Mucosa of rectum (tissue), 2 donors: ENCODE measurements at regions not wholly inside any gene's neighbourhood (a gene's known extent, or its start where the extent isn't known, plus 50 kb on each side); places are given as distances from the start of the nearest gene placed in this dataset.

Experiments used
- H3K27ac ChIP-seq, 2 donors: one replicate each; pipeline ENCODE4 v1.7.0; 2013; ENCODE audit warnings: inconsistent platforms in 2 of 2, low read depth in 2 of 2, low read length in 2 of 2
- H3K27me3 ChIP-seq, 2 donors: one replicate each; pipeline ENCODE4 v1.7.0; 2013; ENCODE audit warnings: low read length in 2 of 2; ENCODE audit not compliant: control insufficient read depth in 2 of 2, insufficient read depth in 2 of 2
- H3K36me3 ChIP-seq, 2 donors: one replicate each; pipeline ENCODE4 v1.7.0; 2013; ENCODE audit warnings: low read length in 2 of 2; ENCODE audit not compliant: control insufficient read depth in 2 of 2, insufficient read depth in 2 of 2
- H3K4me1 ChIP-seq, 2 donors: one replicate each; pipeline ENCODE4 v1.7.0; 2013; ENCODE audit warnings: low read length in 2 of 2, mild to moderate bottlenecking in 1 of 2; ENCODE audit not compliant: control insufficient read depth in 2 of 2, insufficient read depth in 2 of 2
- H3K4me3 ChIP-seq, 2 donors: one replicate each; pipeline ENCODE4 v1.7.0; 2013; ENCODE audit warnings: low read length in 2 of 2
- H3K9ac ChIP-seq, 2 donors: one replicate each; pipeline ENCODE4 v1.7.0; 2013; ENCODE audit warnings: low read length in 2 of 2, low read depth in 1 of 2, mild to moderate bottlenecking in 1 of 2
- H3K9me3 ChIP-seq, 2 donors: one replicate each; pipeline ENCODE4 v1.7.0; 2013; ENCODE audit warnings: low read length in 2 of 2; ENCODE audit not compliant: control insufficient read depth in 2 of 2
- donor health status: healthy.
- donor health status: Normal muscosa, but diverticular disease.

DNA sequence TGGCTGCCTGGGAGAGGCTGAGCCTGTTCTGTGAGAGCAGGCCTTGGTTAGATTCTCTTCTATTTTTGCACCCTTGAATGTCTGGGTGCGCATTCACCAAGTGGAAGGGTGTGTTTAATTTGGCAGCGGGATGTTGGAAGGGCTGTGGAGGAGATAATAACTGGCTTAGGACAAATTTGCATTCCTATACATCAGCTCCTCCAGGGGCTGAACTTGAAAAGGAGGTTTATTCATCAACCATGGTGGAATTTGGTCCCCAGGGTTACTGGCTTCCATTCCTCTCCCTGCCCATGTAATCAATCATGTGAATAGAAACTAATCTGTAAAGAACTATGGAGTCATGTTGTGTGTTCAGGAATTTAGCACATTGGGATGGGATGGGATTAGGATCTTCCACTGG is 100.2 kb upstream of the FOXF1 start:
- H3K9me3 ChIP-seq, result no peaks in the 10 kb centered on the region
- H3K27ac ChIP-seq, result no peak overlapping the region
- no peaks in the 10 kb centered on the region for H3K27me3 ChIP-seq
- no peak overlapping the region for H3K9ac ChIP-seq
- H3K36me3 ChIP-seq, result no peaks in the 10 kb centered on the region
- H3K4me3 ChIP-seq, result no peak overlapping the region
- H3K4me1 ChIP-seq, result no peaks in the 10 kb centered on the region

DNA sequence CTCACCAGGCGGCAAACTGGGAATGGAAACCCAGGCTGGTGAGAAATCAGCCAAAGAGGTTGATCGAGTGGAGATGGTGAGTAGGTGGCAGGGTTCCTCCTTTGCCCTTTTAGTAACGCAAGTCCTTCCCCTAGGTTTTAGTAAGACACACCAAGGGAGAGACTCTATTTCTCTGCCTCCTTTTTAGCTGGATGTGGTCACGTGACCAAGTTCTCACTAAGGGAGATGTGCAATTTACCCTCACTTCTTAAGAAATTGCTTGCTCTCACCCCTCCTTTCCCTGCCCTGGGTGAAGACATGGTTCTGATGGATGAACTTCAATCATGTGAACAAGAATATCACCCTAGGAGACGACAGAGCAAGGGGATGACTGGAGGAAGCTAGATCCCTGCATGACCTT is 99.8 kb upstream of the FOXF1 start:
- Histone ChIP-seq H3K9me3 (no peaks in the 10 kb centered on the region), H3K9ac (no peak overlapping the region), H3K36me3 (no peaks in the 10 kb centered on the region), H3K27me3 (no peaks in the 10 kb centered on the region), H3K4me3 (no peak overlapping the region), H3K27ac (no peak overlapping the region), H3K4me1 (no peaks in the 10 kb centered on the region)

DNA sequence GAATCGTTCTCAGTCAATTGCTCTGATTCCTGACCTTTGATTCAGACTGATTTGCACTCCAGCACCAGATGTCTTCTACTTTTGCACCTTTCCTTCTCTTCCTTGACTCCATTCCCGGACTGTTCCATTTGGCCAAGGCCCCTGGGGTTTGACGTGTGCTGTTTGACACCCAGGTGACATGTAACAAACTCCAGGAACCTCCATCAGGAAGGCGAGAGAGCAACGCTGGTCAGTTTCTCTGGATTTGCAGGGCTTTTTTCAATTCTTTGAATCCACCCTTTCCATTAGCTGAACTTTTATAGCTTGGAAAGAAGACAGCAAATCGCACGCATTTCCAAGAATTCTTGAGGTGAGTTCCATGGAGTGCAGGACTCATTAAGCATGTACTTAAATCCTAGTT is 98.4 kb upstream of the FOXF1 start:
- Histone ChIP-seq H3K4me3 (no peak overlapping the region), H3K4me1 (no peaks in the 10 kb centered on the region), H3K36me3 (no peaks in the 10 kb centered on the region), H3K9me3 (no peaks in the 10 kb centered on the region), H3K27me3 (no peaks in the 10 kb centered on the region), H3K9ac (no peak overlapping the region), H3K27ac (no peak overlapping the region)

DNA sequence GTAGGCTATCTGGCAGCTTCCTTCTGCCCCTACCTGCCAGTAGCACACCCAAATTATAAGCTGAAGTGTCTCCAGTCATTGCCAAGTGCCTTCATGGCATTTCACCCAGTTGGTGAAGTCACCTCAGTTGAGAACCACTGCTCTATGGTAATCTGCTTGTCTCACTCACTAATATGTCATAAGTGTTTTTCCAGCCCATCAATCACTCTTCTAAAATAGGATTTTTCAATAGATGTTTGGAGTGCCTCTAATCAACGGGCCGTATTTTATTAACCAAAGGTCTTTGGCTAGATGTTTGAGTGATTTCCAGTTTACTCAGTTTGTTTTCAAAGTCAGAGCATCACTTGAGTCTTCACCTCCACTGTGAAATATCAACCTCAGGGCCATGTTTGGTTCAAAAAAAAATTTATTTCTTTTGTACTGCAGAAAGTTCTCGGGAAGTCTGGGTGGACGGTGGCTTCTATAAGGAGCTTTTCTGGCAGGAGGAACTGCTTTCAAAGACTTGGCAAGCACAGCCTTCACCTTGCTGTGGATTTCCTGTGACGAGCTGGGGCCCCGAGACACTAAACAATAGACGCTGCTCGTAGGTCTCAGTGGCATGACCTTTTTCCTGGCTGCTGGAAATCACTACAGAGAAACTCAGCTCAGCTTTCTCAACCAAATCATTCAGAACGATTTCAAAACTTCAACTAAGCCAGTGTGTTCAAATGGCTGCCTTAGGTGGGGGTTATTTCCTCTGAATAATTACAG is 95.2 kb upstream of the FOXF1 start:
- Histone ChIP-seq H3K36me3 (no peaks in the 10 kb centered on the region), H3K4me3 (no peak overlapping the region), H3K27me3 (peaks cover 0 to 4% of the 10 kb centered on the region in 2 donors), H3K4me1 (no peaks in the 10 kb centered on the region), H3K9me3 (no peaks in the 10 kb centered on the region), H3K27ac (no peak overlapping the region), H3K9ac (no peak overlapping the region)

DNA sequence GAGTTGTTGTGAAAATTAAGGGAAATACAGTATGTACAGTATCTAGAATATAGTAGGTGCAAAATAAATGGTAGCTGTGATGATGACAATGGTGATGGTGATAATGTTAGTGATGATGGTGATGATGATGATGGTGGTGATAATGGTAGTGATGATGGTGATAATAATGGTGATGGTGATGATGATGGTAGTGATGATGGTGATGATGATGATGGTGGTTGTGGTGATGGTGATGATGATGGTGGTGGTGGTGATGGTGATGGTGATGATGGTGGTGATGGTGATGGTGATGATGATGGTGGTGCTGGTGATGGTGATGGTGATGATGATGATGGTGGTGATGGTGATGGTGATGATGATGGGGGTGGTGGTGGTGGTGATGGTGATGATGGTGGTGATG is 91.3 kb upstream of the FOXF1 start:
- Histone ChIP-seq H3K9me3 (no peaks in the 10 kb centered on the region), H3K9ac (no peak overlapping the region), H3K36me3 (no peaks in the 10 kb centered on the region), H3K4me3 (no peak overlapping the region), H3K4me1 (no peaks in the 10 kb centered on the region), H3K27me3 (peaks cover 0 to 6% of the 10 kb centered on the region in 2 donors), H3K27ac (no peak overlapping the region)

DNA sequence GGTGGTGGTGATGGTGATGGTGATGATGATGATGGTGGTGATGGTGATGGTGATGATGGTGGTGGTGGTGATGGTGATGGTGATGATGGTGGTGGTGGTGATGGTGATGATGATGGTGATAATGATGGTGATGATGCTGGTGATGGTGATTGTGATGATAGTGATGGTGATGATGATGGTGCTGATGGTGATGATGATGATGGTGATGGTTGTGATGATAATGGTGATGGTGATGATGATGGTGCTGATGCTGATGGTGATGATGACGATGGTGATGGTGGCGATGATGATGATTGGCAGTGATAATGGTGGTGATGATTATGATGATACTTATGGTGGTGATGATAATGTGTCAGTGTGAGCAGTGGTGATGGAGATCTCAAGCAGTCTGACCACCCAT is 90.8 kb upstream of the FOXF1 start:
- no peak overlapping the region for H3K27ac ChIP-seq
- H3K36me3 ChIP-seq, result no peaks in the 10 kb centered on the region
- H3K4me3 ChIP-seq, result no peak overlapping the region
- no peaks in the 10 kb centered on the region for H3K4me1 ChIP-seq
- peaks cover 0 to 6% of the 10 kb centered on the region in 2 donors for H3K27me3 ChIP-seq
- H3K9ac ChIP-seq, result no peak overlapping the region
- H3K9me3 ChIP-seq, result no peaks in the 10 kb centered on the region

DNA sequence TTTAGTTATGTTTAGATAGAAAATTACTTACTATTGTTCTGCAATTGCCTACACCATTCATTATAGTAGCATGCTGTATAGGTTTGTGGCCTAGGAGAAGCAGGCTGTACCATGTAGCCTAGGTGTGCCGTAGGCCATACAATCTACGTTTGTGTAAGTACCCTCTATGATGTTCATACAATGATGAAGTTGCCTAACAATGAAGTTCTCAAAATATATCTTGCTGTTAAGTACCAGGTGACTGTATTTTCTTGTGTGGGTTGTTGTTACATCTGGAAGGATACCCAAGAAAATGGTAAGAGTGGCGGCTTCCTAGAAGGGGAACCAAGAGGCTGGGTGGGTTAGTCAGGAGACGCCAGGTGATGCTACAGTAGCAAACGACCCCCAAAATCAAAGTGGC is 88.3 kb upstream of the FOXF1 start:
- no peak overlapping the region for H3K9ac ChIP-seq
- no peaks in the 10 kb centered on the region for H3K36me3 ChIP-seq
- no peaks in the 10 kb centered on the region for H3K9me3 ChIP-seq
- H3K27me3 ChIP-seq, result peaks cover 0 to 6% of the 10 kb centered on the region in 2 donors
- H3K4me3 ChIP-seq, result no peak overlapping the region
- H3K27ac ChIP-seq, result no peak overlapping the region
- no peaks in the 10 kb centered on the region for H3K4me1 ChIP-seq

DNA sequence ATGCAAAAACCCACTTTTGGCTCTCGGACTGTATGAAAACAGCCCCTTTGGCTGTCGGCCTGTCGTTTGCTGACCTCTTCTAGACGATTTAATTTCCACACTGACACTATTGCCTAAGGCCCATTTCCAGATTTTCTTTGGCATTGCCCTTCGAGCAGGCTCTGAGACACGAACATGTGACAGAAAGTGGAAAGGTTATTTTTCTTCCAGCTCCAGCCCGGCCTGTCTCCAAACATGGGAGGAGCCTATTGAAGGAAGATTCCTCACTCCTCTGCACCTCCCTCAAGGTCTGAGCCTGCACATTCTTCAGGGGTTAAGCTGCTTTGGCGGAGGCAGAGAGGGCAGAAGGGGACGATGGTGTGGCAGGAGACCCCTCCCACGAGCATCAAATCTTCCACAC is 85.9 kb upstream of the FOXF1 start:
- no peaks in the 10 kb centered on the region for H3K9me3 ChIP-seq
- H3K36me3 ChIP-seq, result no peaks in the 10 kb centered on the region
- peaks cover 0 to 2% of the 10 kb centered on the region in 2 donors for H3K27me3 ChIP-seq
- no peak overlapping the region for H3K9ac ChIP-seq
- H3K27ac ChIP-seq, result no peak overlapping the region
- no peaks in the 10 kb centered on the region for H3K4me1 ChIP-seq
- no peak overlapping the region for H3K4me3 ChIP-seq

DNA sequence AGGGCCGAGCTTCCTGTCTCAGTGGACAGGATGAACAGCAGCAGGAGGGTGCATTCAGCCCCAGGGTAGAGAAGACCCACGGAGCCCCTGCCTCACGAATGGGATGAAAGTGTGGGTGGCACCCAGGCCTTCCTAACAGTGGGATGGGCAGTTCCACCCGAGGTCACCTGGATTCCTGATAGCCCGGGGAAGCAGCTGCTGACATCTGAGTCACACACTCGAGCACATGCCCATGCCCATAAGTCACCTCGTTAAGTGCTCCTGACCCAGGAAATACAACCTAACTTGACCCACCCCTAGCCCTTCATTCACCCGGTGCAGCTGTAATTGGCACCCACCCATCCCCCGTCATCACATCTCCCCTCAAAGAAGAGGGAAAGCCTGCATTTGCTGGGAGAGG is 85.3 kb upstream of the FOXF1 start:
- Histone ChIP-seq H3K27me3 (peaks cover 0 to 2% of the 10 kb centered on the region in 2 donors), H3K4me3 (no peak overlapping the region), H3K36me3 (no peaks in the 10 kb centered on the region), H3K9ac (no peak overlapping the region), H3K27ac (no peak overlapping the region), H3K4me1 (no peaks in the 10 kb centered on the region), H3K9me3 (no peaks in the 10 kb centered on the region)

DNA sequence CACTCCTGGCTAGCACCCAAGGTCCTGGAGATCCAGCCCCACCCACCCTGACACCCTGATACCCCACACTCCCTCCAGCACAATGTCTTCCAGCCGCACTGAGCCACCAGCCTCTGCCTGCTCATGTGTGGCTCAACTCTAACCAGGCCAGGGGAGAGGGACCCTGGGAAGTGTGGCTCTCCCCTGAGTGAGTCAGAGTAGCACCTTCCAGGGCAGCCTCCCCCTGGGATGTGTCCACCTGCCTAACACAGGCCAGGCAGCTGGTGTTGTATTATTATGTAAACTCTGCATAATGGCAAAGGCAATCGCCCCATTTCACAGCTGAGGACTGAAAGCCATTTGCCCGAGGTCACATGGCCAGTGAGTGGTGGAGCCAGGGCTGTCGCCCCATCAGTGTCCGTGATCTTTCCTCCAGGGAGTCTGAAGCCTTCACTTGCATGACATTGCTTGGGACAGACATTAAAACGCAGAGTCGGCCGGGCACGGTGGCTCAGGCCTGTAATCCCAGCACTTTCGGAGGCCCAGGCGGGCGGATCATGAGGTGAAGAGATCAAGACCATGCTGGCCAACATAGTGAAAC is 84.2 kb upstream of the FOXF1 start:
- no peak overlapping the region for H3K9ac ChIP-seq
- peaks cover 0 to 2% of the 10 kb centered on the region in 2 donors for H3K27me3 ChIP-seq
- H3K9me3 ChIP-seq, result no peaks in the 10 kb centered on the region
- no peaks in the 10 kb centered on the region for H3K36me3 ChIP-seq
- peaks cover 0 to 4% of the 10 kb centered on the region in 2 donors for H3K4me1 ChIP-seq
- no peak overlapping the region for H3K27ac ChIP-seq
- no peak overlapping the region for H3K4me3 ChIP-seq
